HepG2 (cell line): ENCODE measurements at regions not wholly inside any gene's neighbourhood (a gene's known extent, or its start where the extent isn't known, plus 50 kb on each side); places are given as distances from the start of the nearest gene placed in this dataset.

Source experiments
- ATAC-seq: fragments of 200-7000 bp; cut with Tn5 transposase; 3 replicates; pipeline ENCODE4 v1.9.1; 2020; ENCODE audit warnings: mild to moderate bottlenecking, moderate library complexity
- BruUV-seq: library from RNA; stranded (reverse); fragments of 400-500 nt; replicated peaks from 2 replicates; lab custom pipeline; 2021; lab: Mats Ljungman, UMichigan
- CTCF ChIA-PET: fragments of 300-600 bp; formaldehyde crosslinking; extraction: SDS; loops from one replicate; lab custom pipeline; 2021; ENCODE audit warnings: low total read pairs, inconsistent platforms, low intra/inter-chr PET ratio; lab: Yijun Ruan, JAX
- POLR2A ChIA-PET: fragments of 350-600 bp; sonication (Branson Sonifier 250); formaldehyde crosslinking; loops from one replicate; lab custom pipeline; 2020; ENCODE audit warnings: antibody characterized with exemption, inconsistent platforms; lab: Yijun Ruan, JAX
- DNase-seq: peaks from one replicate; pipeline ENCODE4 v3.0.0-alpha.2; 2015; ENCODE audit warnings: low spot score
- FAIRE-seq: peaks from 3 replicates; lab custom pipeline; 2011; peaks lifted over from hg19 to GRCh38; lab: Jason Lieb, UNC
- H2AFZ ChIP-seq: one replicate; pipeline ENCODE4 v1.6.1; 2011; ENCODE audit warnings: low read length, inconsistent platforms
- H3K27ac ChIP-seq: fragments of 300-600 bp; 3 replicates; pipeline ENCODE4 v1.8.0; 2011; ENCODE audit warnings: mixed run types, mild to moderate bottlenecking, mixed read lengths, low read length, inconsistent platforms; ENCODE audit not compliant: insufficient read depth; ENCODE audit errors: extremely low read length
- H3K27me3 ChIP-seq, 2 experiments: fragments of 200-600 bp in 1 of 2; 2 replicates in 1 of 2; 3 replicates in 1 of 2; pipeline versions ENCODE4 v1.6.0 to v1.8.0; 2011; ENCODE audit warnings: low read length in 2 of 2, mild to moderate bottlenecking in 2 of 2, moderate library complexity in 2 of 2, inconsistent platforms in 1 of 2; ENCODE audit not compliant: insufficient read depth in 2 of 2, control insufficient read depth in 1 of 2
- H3K36me3 ChIP-seq, 2 experiments: fragments of 200-600 bp in 1 of 2; replicated peaks in 1 of 2; 2 replicates in 1 of 2; 3 replicates in 1 of 2; pipeline versions ENCODE4 v1.5.1 to v1.8.0; 2011; ENCODE audit warnings: low read length in 2 of 2, inconsistent platforms in 1 of 2; ENCODE audit not compliant: insufficient read depth in 2 of 2, control insufficient read depth in 1 of 2
- H3K4me1 ChIP-seq: 2 replicates; pipeline ENCODE4 v1.5.1; 2012; ENCODE audit warnings: low read length, inconsistent platforms; ENCODE audit not compliant: insufficient read depth
- H3K4me2 ChIP-seq: 2 replicates; pipeline ENCODE4 v1.6.0; 2011; ENCODE audit warnings: low read depth, low read length, inconsistent platforms
- H3K4me3 ChIP-seq, 3 experiments: fragments of 200-600 bp in 1 of 3; sonication (generic), shearing (Covaris generic) in 1 of 3; replicated peaks in 1 of 3; 2 replicates each; pipeline ENCODE4 v1.5.1; 2011 to 2016; ENCODE audit warnings: low read length in 3 of 3, inconsistent platforms in 2 of 3, low read depth in 2 of 3, mild to moderate bottlenecking in 2 of 3, control low read depth in 1 of 3, mixed read lengths in 1 of 3; ENCODE audit not compliant: insufficient read depth in 1 of 3
- H3K79me2 ChIP-seq: one replicate; pipeline ENCODE4 v1.6.1; 2011; ENCODE audit warnings: low read length, inconsistent platforms; ENCODE audit not compliant: insufficient read depth
- H3K9ac ChIP-seq: 2 replicates; pipeline ENCODE4 v1.6.0; 2011; ENCODE audit warnings: mild to moderate bottlenecking, low read depth, low read length, inconsistent platforms; ENCODE audit not compliant: insufficient read depth
- H3K9me3 ChIP-seq: 2 replicates; pipeline ENCODE4 v1.5.1; 2012; ENCODE audit warnings: mild to moderate bottlenecking, low read length
- H4K20me1 ChIP-seq: 2 replicates; pipeline ENCODE4 v1.6.0; 2011; ENCODE audit warnings: inconsistent platforms, mild to moderate bottlenecking, low read length, moderate library complexity; ENCODE audit not compliant: insufficient read depth
- BCLAF1 ChIP-seq: fragments of 450-650 bp; IDR thresholded peaks from 2 replicates; pipeline ENCODE4 v1.6.1; 2017; ENCODE audit warnings: mild to moderate bottlenecking
- CERS6 ChIP-seq: sonication (generic); formaldehyde crosslinking; IDR thresholded peaks from 2 replicates; pipeline ENCODE4 v1.5.0; 2020; ENCODE audit warnings: missing genetic modification reagents
- GRHL1 ChIP-seq: sonication (generic); formaldehyde crosslinking; conservative IDR thresholded peaks from 2 replicates; pipeline ENCODE4 v1.8.0; 2022; ENCODE audit warnings: missing genetic modification reagents
- NAIF1 ChIP-seq: sonication (generic); formaldehyde crosslinking; IDR thresholded peaks from 2 replicates; pipeline ENCODE4 v1.5.0; 2020; ENCODE audit warnings: mild to moderate bottlenecking, missing genetic modification reagents, borderline replicate concordance
- PHB2 ChIP-seq: fragments of 450-650 bp; IDR thresholded peaks from 2 replicates; pipeline ENCODE4 v1.6.1; 2018; ENCODE audit not compliant: partially characterized antibody
- PRDM4 ChIP-seq: sonication (generic); formaldehyde crosslinking; IDR thresholded peaks from 2 replicates; pipeline ENCODE4 v1.9.0; 2021; ENCODE audit warnings: missing genetic modification reagents, borderline replicate concordance
- TBP ChIP-seq: sonication (generic); formaldehyde crosslinking; IDR thresholded peaks from 2 replicates; pipeline ENCODE4 v1.5.0; 2020; ENCODE audit warnings: missing genetic modification reagents
- TCF12 ChIP-seq, 2 experiments: fragments of 450-650 bp in 1 of 2; sonication (generic) in 1 of 2; formaldehyde crosslinking in 1 of 2; IDR thresholded peaks; 2 replicates each; pipeline versions ENCODE4 v1.6.1 to v1.8.0; 2017 to 2022; ENCODE audit warnings: antibody characterized with exemption in 1 of 2, mild to moderate bottlenecking in 1 of 2, missing genetic modification reagents in 1 of 2, moderate library complexity in 1 of 2
- ZMYM4 ChIP-seq: sonication (generic); formaldehyde crosslinking; IDR thresholded peaks from 2 replicates; pipeline ENCODE4 v1.8.1; 2023; ENCODE audit warnings: mild to moderate bottlenecking, missing genetic modification reagents
- ZNF431 ChIP-seq: sonication (generic); formaldehyde crosslinking; IDR thresholded peaks from 2 replicates; pipeline ENCODE4 v1.9.0; 2022; ENCODE audit warnings: missing genetic modification reagents, low read depth, mild to moderate bottlenecking, borderline replicate concordance
- WGBS: methylation state at CpG from one replicate; pipeline ENCODE4 v1.1.6; 2017; ENCODE audit warnings: low lambda C conversion rate; 5-methylcytosine and 5-hydroxymethylcytosine counted together
- in situ Hi-C: cut with HindIII; loops from 2 replicates; pipeline ENCODE4 v1.10.0; 2017; ENCODE audit warnings: low pct_unique_long_range_greater_than_20kb; ENCODE audit not compliant: extremely low pct_ligation_motif_present
- intact Hi-C: fragments of 100-400 bp; cut with micrococcal nuclease; formaldehyde crosslinking; loops from one replicate; pipeline ENCODE4 v1.10.0; 2022; ENCODE audit not compliant: unreplicated experiment

- Histone ChIP-seq H3K4me1 (peaks cover 14% of the 10 kb centered on the region; the same call in 1 of the 2 replicates), H3K4me3 (no peak overlapping the region), H3K9ac (no peak overlapping the region), H4K20me1 (no peaks in the 10 kb centered on the region)
- in situ Hi-C loops: no loop called here
- CTCF ChIA-PET: no interaction called here
- BruUV-seq: no TSS peak
- POLR2A ChIA-PET: no interaction called here
- TF ChIP-seq TBP (no peak), TCF12 (IDR thresholded peaks at IDR 0.05) (no peak), TCF12 (CRISPR knock-in tag; IDR thresholded peaks at IDR 0.05) (no peak), PHB2 (no peak), ZNF431 (no peak), PRDM4 (no peak), ZMYM4 (CRISPR knock-in tag) (no peak)
- TF ChIP-seq, all 625 proteins: peak for 0
- ATAC-seq (no peak), FAIRE-seq (no peak), DNase-seq (no peak)
- 0% methylated on average over 2 of the region's 2 CpGs for WGBS
- intact Hi-C loops: no loop called here
- Histone ChIP-seq H3K4me2 (no peak overlapping the region), H3K79me2 (no peaks in the 10 kb centered on the region), H3K27ac (no peak overlapping the region), H3K27me3 (no peaks in the 10 kb centered on the region; a peak in 1 of 5 replicates), H2AFZ (no peak overlapping the region), H3K9me3 (no peaks in the 10 kb centered on the region), H3K36me3 (no peaks in the 10 kb centered on the region)
Observed at GRCh38 chr3:107973152-107973551, 117.7 kb downstream of the CD47 start.

GRCh38 chr3:107970993-107971580 is 119.7 kb downstream of the CD47 start:
- Histone ChIP-seq H3K27ac (no peak overlapping the region), H3K4me1 (peaks cover 14% of the 10 kb centered on the region; the same call in 1 of the 2 replicates), H3K36me3 (no peaks in the 10 kb centered on the region), H3K79me2 (no peaks in the 10 kb centered on the region), H3K4me2 (no peak overlapping the region), H3K4me3 (no peak overlapping the region), H4K20me1 (no peaks in the 10 kb centered on the region), H3K27me3 (no peaks in the 10 kb centered on the region; a peak in 1 of 5 replicates), H3K9ac (no peak overlapping the region), H2AFZ (no peak overlapping the region), H3K9me3 (no peaks in the 10 kb centered on the region)
- no TSS peak for BruUV-seq
- in situ Hi-C loops: no loop called here
- no peak for FAIRE-seq
- ATAC-seq: no peak
- POLR2A ChIA-PET: no interaction called here
- intact Hi-C loops: no loop called here
- DNase-seq: no peak
- 0% methylated on average over 1 of the region's 1 CpG for WGBS
- CTCF ChIA-PET: no interaction called here
- TF ChIP-seq CERS6 (no peak), GRHL1 (CRISPR knock-in tag) (no peak), NAIF1 (CRISPR knock-in tag) (no peak), BCLAF1 (no peak)
